Breast epithelium (tissue), 3 donors: ENCODE measurements at regions not wholly inside any gene's neighbourhood (a gene's known extent, or its start where the extent isn't known, plus 50 kb on each side); places are given as distances from the start of the nearest gene placed in this dataset.

Experiments used
- CTCF ChIP-seq, 3 donors: fragments of 450-650 bp; IDR thresholded peaks; one replicate each; pipeline ENCODE4 v1.5.1; 2016 to 2017; ENCODE audit warnings: antibody characterized with exemption in 3 of 3, mild to moderate bottlenecking in 3 of 3, moderate library complexity in 3 of 3
- POLR2A ChIP-seq: fragments of 450-650 bp; IDR thresholded peaks from one replicate; pipeline ENCODE4 v1.6.1; 2016; ENCODE audit warnings: antibody characterized with exemption, mild to moderate bottlenecking, moderate library complexity
- POLR2AphosphoS5 ChIP-seq, 3 donors: sonication (generic); formaldehyde crosslinking; IDR thresholded peaks; one replicate each; pipeline ENCODE4 v1.6.1; 2017; ENCODE audit warnings: antibody characterized with exemption in 3 of 3

DNA sequence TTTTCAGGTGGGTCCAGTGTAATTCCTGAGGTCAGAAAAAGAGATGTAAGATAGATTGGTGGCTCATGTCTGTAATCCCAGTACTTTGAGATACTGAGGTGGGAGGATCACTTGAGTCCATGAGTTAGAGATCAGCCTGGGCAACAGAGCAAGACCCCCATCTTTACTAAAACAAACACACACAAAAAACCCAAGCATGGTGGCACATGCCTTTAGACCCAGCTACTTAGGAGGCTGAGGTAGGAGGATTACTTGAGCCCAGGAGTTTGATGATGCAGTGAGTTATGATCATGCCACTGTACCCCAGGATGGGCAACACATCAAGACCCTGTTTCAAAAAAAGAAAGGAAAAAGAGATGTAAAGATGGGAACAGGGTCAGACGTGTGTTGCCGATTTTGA is 857.4 kb upstream of the NDST4 start:
- TF ChIP-seq CTCF (IDR thresholded peaks at IDR 0.05) (no peak), POLR2A (no peak), POLR2AphosphoS5 (IDR thresholded peaks at IDR 0.05) (no peak)
